Ovary (tissue), 7 donors: ENCODE measurements at regions not wholly inside any gene's neighbourhood (a gene's known extent, or its start where the extent isn't known, plus 50 kb on each side); places are given as distances from the start of the nearest gene placed in this dataset.

Experiments used
- DNase-seq, 5 donors: peaks; one replicate each; pipeline ENCODE4 v3.0.0-alpha.2; 2019 to 2020
- H3K27ac ChIP-seq, 2 donors: fragments of 200-600 bp; one replicate each; pipeline versions ENCODE4 v1.5.1 to v1.8.0; 2019 to 2022
- H3K27me3 ChIP-seq: fragments of 200-600 bp; one replicate; pipeline ENCODE4 v1.8.0; 2022
- H3K36me3 ChIP-seq: fragments of 200-600 bp; sonication (generic); one replicate; pipeline ENCODE4 v1.5.1; 2019
- H3K4me1 ChIP-seq: one replicate; pipeline ENCODE4 v1.8.1; 2013; ENCODE audit warnings: mild to moderate bottlenecking, moderate library complexity; ENCODE audit not compliant: insufficient read depth
- H3K4me3 ChIP-seq: fragments of 200-600 bp; sonication (generic); one replicate; pipeline ENCODE4 v1.5.1; 2017
- H3K9me3 ChIP-seq, 2 donors: fragments of 200-600 bp in 1 of 2; sonication (generic) in 1 of 2; one replicate each; pipeline versions ENCODE4 v1.5.1 to v1.8.1; 2013 to 2019; ENCODE audit warnings: mild to moderate bottlenecking in 1 of 2, moderate library complexity in 1 of 2
- EP300 ChIP-seq: sonication (generic); formaldehyde crosslinking; IDR thresholded peaks from one replicate; pipeline ENCODE4 v1.6.1; 2017; ENCODE audit warnings: antibody characterized with exemption
- POLR2A ChIP-seq: fragments of 450-650 bp; IDR thresholded peaks from one replicate; pipeline ENCODE4 v1.6.1; 2017; ENCODE audit warnings: antibody characterized with exemption, mild to moderate bottlenecking, moderate library complexity
- WGBS, 3 donors: extraction: QIAGEN DNeasy Blood & Tissue Kit in 1 of 3; methylation state at CpG; one replicate each; pipeline versions ENCODE4 v1.1.5 to v1.1.7; 2013 to 2017; 5-methylcytosine and 5-hydroxymethylcytosine counted together
- intact Hi-C, 4 donors: fragments of 100-400 bp; cut with DNase I; formaldehyde crosslinking; loops; one replicate each; pipeline versions ENCODE4 v1.11.0 to v1.15.1; 2022 to 2023
- TF ChIP-seq, protein P1 (sequence below), 3 donors: fragments of 450-650 bp in 2 of 3; fragments of 200-600 bp in 1 of 3; IDR thresholded peaks; one replicate each; pipeline versions ENCODE4 v1.5.1 to v1.8.0; 2016 to 2022; ENCODE audit warnings: antibody characterized with exemption in 3 of 3, mild to moderate bottlenecking in 1 of 3
- donor health status: DM: no; HTN: no; CAD: no; lungs with moderate emphysema.
- donor health status: DM: no; HTN: no; CAD: no.
- donor health status: Bipolar disorder and iron deficiency.
- donor health status: DM: no; HTN: no; CAD: no.
- donor health status: DM: yes; HTN: yes; CAD: no.

DNA sequence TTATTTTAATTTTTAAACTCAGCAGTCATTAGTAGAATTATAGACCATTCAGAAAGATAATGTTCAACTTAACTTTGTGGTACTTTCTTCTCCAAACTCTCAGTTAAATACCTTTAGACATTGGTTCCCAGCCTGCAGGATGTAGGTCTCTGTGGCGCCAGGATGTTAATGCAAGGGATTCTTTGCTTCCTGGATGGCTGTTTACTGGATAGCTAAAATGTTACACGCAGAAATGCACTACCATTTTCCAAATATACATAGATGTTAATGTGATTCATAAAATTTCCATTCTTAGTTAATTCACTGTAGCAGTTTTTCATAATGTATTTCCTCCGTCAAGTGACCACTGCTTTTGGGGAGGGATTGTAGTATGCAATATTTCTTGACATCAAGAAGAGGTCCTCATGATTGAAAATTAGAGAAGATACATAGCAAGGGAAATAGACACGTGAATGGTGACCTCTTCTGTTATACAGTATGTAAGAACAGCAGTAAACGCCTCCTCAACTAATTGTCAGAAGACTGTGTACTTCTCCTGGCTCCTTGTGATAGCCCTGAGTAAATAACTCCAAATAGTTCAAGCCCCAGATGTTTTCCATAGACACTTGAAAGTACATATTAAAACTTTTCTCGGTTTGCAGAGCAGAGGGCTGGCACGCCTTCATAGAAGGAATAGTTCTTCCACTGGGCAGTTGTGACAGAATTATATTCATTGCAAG lies 128.8 kb downstream of the LCA5 start:
- H3K27me3 ChIP-seq, result no peaks in the 10 kb centered on the region
- 53 to 60% (median 54%) methylated on average over 7 of the region's 7 CpGs for WGBS, 3 donors
- no peak overlapping the region for H3K27ac ChIP-seq
- DNase-seq, result no peak
- peaks cover 2% of the 10 kb centered on the region for H3K4me1 ChIP-seq
- H3K36me3 ChIP-seq, result no peaks in the 10 kb centered on the region
- TF ChIP-seq EP300, result no peak
- TF ChIP-seq, protein P1, sequence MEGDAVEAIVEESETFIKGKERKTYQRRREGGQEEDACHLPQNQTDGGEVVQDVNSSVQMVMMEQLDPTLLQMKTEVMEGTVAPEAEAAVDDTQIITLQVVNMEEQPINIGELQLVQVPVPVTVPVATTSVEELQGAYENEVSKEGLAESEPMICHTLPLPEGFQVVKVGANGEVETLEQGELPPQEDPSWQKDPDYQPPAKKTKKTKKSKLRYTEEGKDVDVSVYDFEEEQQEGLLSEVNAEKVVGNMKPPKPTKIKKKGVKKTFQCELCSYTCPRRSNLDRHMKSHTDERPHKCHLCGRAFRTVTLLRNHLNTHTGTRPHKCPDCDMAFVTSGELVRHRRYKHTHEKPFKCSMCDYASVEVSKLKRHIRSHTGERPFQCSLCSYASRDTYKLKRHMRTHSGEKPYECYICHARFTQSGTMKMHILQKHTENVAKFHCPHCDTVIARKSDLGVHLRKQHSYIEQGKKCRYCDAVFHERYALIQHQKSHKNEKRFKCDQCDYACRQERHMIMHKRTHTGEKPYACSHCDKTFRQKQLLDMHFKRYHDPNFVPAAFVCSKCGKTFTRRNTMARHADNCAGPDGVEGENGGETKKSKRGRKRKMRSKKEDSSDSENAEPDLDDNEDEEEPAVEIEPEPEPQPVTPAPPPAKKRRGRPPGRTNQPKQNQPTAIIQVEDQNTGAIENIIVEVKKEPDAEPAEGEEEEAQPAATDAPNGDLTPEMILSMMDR (IDR thresholded peaks at IDR 0.05), result no peak
- TF ChIP-seq POLR2A, result no peak
- no peaks in the 10 kb centered on the region for H3K9me3 ChIP-seq
- intact Hi-C loops, result no loop called here
- H3K4me3 ChIP-seq, result no peak overlapping the region

DNA sequence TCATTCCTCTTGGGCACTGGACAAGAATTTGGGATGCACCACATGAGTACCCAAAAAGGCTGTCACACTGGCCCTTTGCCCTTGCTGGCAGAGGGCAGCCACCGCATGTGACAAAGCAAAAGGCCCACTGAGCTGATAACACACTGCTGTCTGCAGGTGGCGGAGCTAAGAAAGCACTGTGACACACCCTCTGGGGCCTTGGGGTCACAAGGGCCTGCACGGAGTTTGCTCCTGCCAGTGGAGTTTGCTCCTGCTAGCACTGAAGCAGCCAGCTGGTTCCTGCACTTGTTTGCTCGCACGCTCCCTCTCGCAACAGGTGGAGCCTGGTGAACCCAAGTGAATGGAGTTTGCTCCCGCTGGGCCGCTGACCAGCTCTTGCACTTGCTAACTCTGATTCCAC lies 132.6 kb downstream of the LCA5 start:
- H3K9me3 ChIP-seq, result no peaks in the 10 kb centered on the region
- peaks cover 9% of the 10 kb centered on the region for H3K4me1 ChIP-seq
- no peaks in the 10 kb centered on the region for H3K27me3 ChIP-seq
- intact Hi-C loops, result loop anchor here in 1 of 4 donors (5.0 kb wide), 1 partner anchor 57 kb away; no protein-coding TSS in a partner anchor
- TF ChIP-seq POLR2A, result no peak
- TF ChIP-seq EP300, result no peak
- TF ChIP-seq, protein P1 (IDR thresholded peaks at IDR 0.05), result no peak
- WGBS, 3 donors, result 86 to 93% (median 90%) methylated on average over 8 of the region's 8 CpGs
- no peak overlapping the region for H3K27ac ChIP-seq
- no peak for DNase-seq
- no peak overlapping the region for H3K4me3 ChIP-seq
- H3K36me3 ChIP-seq, result no peaks in the 10 kb centered on the region

DNA sequence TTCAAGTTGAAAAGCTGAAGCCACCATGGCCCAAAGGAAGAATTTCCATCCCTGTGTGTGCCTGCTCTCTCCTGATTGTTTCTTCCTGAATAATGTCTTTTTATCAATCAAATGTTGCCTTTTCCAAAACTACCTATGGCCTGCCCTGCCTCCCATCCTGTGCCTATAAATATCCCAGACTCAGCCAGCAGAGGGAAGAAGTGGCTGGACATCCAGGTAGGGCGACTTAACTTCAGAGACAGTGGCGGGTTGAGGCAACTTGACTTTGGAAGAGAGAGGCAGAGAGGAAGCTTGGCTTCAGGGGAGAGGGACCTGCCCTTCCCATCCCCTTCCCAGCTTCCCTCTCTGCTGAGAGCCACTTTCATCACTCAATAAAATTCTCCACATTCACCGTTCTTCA lies 133.0 kb downstream of the LCA5 start:
- Histone ChIP-seq H3K27ac (no peak overlapping the region), H3K4me1 (peaks cover 9% of the 10 kb centered on the region), H3K36me3 (no peaks in the 10 kb centered on the region), H3K9me3 (no peaks in the 10 kb centered on the region), H3K27me3 (no peaks in the 10 kb centered on the region), H3K4me3 (no peak overlapping the region)
- no peak for DNase-seq
- intact Hi-C loops, result loop anchor here in 1 of 4 donors (5.0 kb wide), 1 partner anchor 57 kb away; no protein-coding TSS in a partner anchor
- TF ChIP-seq EP300 (no peak), POLR2A (no peak)
- TF ChIP-seq, protein P1 (IDR thresholded peaks at IDR 0.05), result no peak
- WGBS, 3 donors, result 65 to 97% (median 96%) methylated on average over 3 of the region's 3 CpGs

DNA sequence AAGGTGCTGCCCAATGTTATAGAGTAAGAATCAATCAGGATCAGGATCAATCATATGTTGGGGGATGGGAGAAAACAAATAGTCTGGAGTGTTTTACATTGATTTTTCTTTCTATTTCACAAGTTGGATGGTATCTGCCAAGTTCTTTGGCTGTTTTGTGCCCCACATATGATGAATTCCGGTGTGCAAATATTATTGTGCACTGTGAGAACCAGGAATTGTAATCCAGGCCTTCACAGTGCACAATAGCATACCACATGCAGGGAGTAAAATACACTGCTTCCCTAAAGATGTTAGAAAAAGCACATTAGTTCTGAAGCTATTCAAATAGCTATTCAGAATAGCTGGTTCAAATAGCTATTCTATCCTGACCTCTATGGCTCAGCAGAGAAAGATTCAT lies 133.7 kb downstream of the LCA5 start:
- Histone ChIP-seq H3K27me3 (no peaks in the 10 kb centered on the region), H3K4me1 (peaks cover 9% of the 10 kb centered on the region), H3K27ac (no peak overlapping the region), H3K9me3 (no peaks in the 10 kb centered on the region), H3K4me3 (no peak overlapping the region), H3K36me3 (no peaks in the 10 kb centered on the region)
- no peak for DNase-seq
- intact Hi-C loops, result loop anchor here in 1 of 4 donors (5.0 kb wide), 1 partner anchor 56 kb away; no protein-coding TSS in a partner anchor
- TF ChIP-seq, protein P1 (IDR thresholded peaks at IDR 0.05), result no peak
- 12 to 35% (median 19%) methylated on average over 1 of the region's 1 CpG for WGBS, 3 donors
